ENCODE measurements at regions not wholly inside any gene's neighbourhood (a gene's known extent, or its start where the extent isn't known, plus 50 kb on each side); places are given as distances from the start of the nearest gene placed in this dataset.

GRCh38 chr14:37842106-37842505, 246.7 kb downstream of the TTC6 start:
- Histone ChIP-seq H3K4me2 (replicated peaks; ENCODE audit: extremely low read depth, low read length, poor library complexity, severe bottlenecking) (no peak overlapping the region), H3K27me3 (ENCODE audit: control insufficient read depth in 2 of 2, insufficient read depth in 2 of 2, low read length in 2 of 2) (no peaks in the 10 kb centered on the region), H2AFZ (ENCODE audit: insufficient read depth, low read depth, low read length, poor library complexity, severe bottlenecking) (no peak overlapping the region), H3K4me1 (ENCODE audit: control insufficient read depth in 1 of 2, insufficient read depth in 2 of 2, low read length in 2 of 2) (no peaks in the 10 kb centered on the region), H3K9me3 (replicated peaks in 1 of 2; ENCODE audit: control insufficient read depth in 1 of 2, insufficient read depth in 1 of 2, low read length in 2 of 2) (peaks cover 0 to 3% of the 10 kb centered on the region in 2 donors), H3K36me3 (replicated peaks in 1 of 2; ENCODE audit: control insufficient read depth in 1 of 2, insufficient read depth in 2 of 2, low read length in 2 of 2) (no peaks in the 10 kb centered on the region), H3K79me2 (ENCODE audit: insufficient read depth, low read length) (no peaks in the 10 kb centered on the region), H4K20me1 (ENCODE audit: insufficient read depth, low read length) (no peaks in the 10 kb centered on the region), H3K4me3 (replicated peaks in 1 of 3; ENCODE audit: low read depth in 2 of 3, low read length in 3 of 3) (no peak overlapping the region), H3K27ac (ENCODE audit: low read depth in 1 of 2, low read length in 2 of 2) (no peak overlapping the region), H3K9ac (ENCODE audit: insufficient read depth, low read length, poor library complexity, severe bottlenecking) (no peak overlapping the region)
- H3K36me3 Mint-ChIP-seq, result no peaks in the 10 kb centered on the region
- TF ChIP-seq, protein P1, sequence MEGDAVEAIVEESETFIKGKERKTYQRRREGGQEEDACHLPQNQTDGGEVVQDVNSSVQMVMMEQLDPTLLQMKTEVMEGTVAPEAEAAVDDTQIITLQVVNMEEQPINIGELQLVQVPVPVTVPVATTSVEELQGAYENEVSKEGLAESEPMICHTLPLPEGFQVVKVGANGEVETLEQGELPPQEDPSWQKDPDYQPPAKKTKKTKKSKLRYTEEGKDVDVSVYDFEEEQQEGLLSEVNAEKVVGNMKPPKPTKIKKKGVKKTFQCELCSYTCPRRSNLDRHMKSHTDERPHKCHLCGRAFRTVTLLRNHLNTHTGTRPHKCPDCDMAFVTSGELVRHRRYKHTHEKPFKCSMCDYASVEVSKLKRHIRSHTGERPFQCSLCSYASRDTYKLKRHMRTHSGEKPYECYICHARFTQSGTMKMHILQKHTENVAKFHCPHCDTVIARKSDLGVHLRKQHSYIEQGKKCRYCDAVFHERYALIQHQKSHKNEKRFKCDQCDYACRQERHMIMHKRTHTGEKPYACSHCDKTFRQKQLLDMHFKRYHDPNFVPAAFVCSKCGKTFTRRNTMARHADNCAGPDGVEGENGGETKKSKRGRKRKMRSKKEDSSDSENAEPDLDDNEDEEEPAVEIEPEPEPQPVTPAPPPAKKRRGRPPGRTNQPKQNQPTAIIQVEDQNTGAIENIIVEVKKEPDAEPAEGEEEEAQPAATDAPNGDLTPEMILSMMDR (IDR thresholded peaks at IDR 0.05), result no peak
- intact Hi-C loops (cut with micrococcal nuclease), result no loop called here
- H3K27me3 Mint-ChIP-seq (ENCODE audit: low read depth in 3 of 3), result no peaks in the 10 kb centered on the region
- H3K4me1 Mint-ChIP-seq, result no peaks in the 10 kb centered on the region
- no CpG with 5 or more reads among the region's 3 CpGs for WGBS (ENCODE audit: insufficient coverage)
- H3K27ac Mint-ChIP-seq, result no peak overlapping the region
- no peak for DNase-seq
- peaks cover 0 to 8% (median 4%) of the 10 kb centered on the region in 7 donors for H3K9me3 Mint-ChIP-seq
- no peak overlapping the region for H3K4me3 Mint-ChIP-seq

GRCh38 chr14:37843954-37844607, 248.7 kb downstream of the TTC6 start:
- Histone ChIP-seq H3K36me3 (replicated peaks in 1 of 2; ENCODE audit: control insufficient read depth in 1 of 2, insufficient read depth in 2 of 2, low read length in 2 of 2) (no peaks in the 10 kb centered on the region), H3K27ac (ENCODE audit: low read depth in 1 of 2, low read length in 2 of 2) (no peak overlapping the region), H3K4me2 (replicated peaks; ENCODE audit: extremely low read depth, low read length, poor library complexity, severe bottlenecking) (no peak overlapping the region), H3K4me1 (ENCODE audit: control insufficient read depth in 1 of 2, insufficient read depth in 2 of 2, low read length in 2 of 2) (no peaks in the 10 kb centered on the region), H3K4me3 (replicated peaks in 1 of 3; ENCODE audit: low read depth in 2 of 3, low read length in 3 of 3) (no peak overlapping the region), H3K9ac (ENCODE audit: insufficient read depth, low read length, poor library complexity, severe bottlenecking) (no peak overlapping the region), H2AFZ (ENCODE audit: insufficient read depth, low read depth, low read length, poor library complexity, severe bottlenecking) (no peak overlapping the region), H3K27me3 (ENCODE audit: control insufficient read depth in 2 of 2, insufficient read depth in 2 of 2, low read length in 2 of 2) (no peaks in the 10 kb centered on the region), H3K79me2 (ENCODE audit: insufficient read depth, low read length) (no peaks in the 10 kb centered on the region), H4K20me1 (ENCODE audit: insufficient read depth, low read length) (no peaks in the 10 kb centered on the region), H3K9me3 (replicated peaks in 1 of 2; ENCODE audit: control insufficient read depth in 1 of 2, insufficient read depth in 1 of 2, low read length in 2 of 2) (no peaks in the 10 kb centered on the region)
- Mint-ChIP-seq H3K9me3 (peaks cover 0 to 5% (median 1%) of the 10 kb centered on the region in 7 donors), H3K27me3 (ENCODE audit: low read depth in 3 of 3) (no peaks in the 10 kb centered on the region), H3K4me1 (no peaks in the 10 kb centered on the region), H3K36me3 (no peaks in the 10 kb centered on the region), H3K4me3 (no peak overlapping the region), H3K27ac (no peak overlapping the region)
- intact Hi-C loops (cut with micrococcal nuclease), result no loop called here
- no CpG with 5 or more reads among the region's 8 CpGs for WGBS (ENCODE audit: insufficient coverage)
- no peak for DNase-seq
- TF ChIP-seq, protein P1 (IDR thresholded peaks at IDR 0.05), result no peak

Data from CD14-positive monocyte (primary cell).